NOMO-1 (cell line): ENCODE measurements at regions not wholly inside any gene's neighbourhood (a gene's known extent, or its start where the extent isn't known, plus 50 kb on each side); places are given as distances from the start of the nearest gene placed in this dataset.

Experiments
- DNase-seq, 2 experiments: peaks; one replicate each; lab custom pipeline; 2025; ENCODE audit not compliant: unreplicated experiment in 2 of 2; lab: John Stamatoyannopoulos, UW

GRCh38 chr4:185966997-185967775 lies 101.8 kb upstream of the TLR3 start:
- no peak for DNase-seq

GRCh38 chr4:185969657-185970056 lies 99.3 kb upstream of the TLR3 start:
- no peak for DNase-seq

GRCh38 chr4:185987961-185988627 lies 80.9 kb upstream of the TLR3 start:
- no peak for DNase-seq

GRCh38 chr4:185991770-185992169 lies 77.2 kb upstream of the TLR3 start:
- DNase-seq, result no peak

- no peak for DNase-seq
Measured at GRCh38 chr4:185992585-185992984, 76.4 kb upstream of the TLR3 start.

- no peak for DNase-seq
Measured at GRCh38 chr4:185993328-185993973, 75.5 kb upstream of the TLR3 start.

GRCh38 chr4:185994750-185995149 lies 74.2 kb upstream of the TLR3 start:
- no peak for DNase-seq

GRCh38 chr4:185995665-185996064 lies 73.3 kb upstream of the TLR3 start:
- no peak for DNase-seq

GRCh38 chr4:185997296-185997695 lies 71.7 kb upstream of the TLR3 start:
- no peak for DNase-seq

- DNase-seq, result no peak
Measured at GRCh38 chr4:185998791-185999190, 70.2 kb upstream of the TLR3 start.

GRCh38 chr4:185999207-185999606 lies 69.7 kb upstream of the TLR3 start:
- DNase-seq, result no peak

GRCh38 chr4:186002853-186003252 lies 66.1 kb upstream of the TLR3 start:
- DNase-seq, result no peak

GRCh38 chr4:186003746-186004145 lies 65.2 kb upstream of the TLR3 start:
- DNase-seq, result no peak

- DNase-seq, result no peak
Measured at GRCh38 chr4:186008057-186008456, 60.9 kb upstream of the TLR3 start.

- no peak for DNase-seq
Measured at GRCh38 chr4:186009976-186010375, 59.0 kb upstream of the TLR3 start.

GRCh38 chr4:186010821-186011220 lies 58.1 kb upstream of the TLR3 start:
- DNase-seq, result no peak

- DNase-seq, result no peak
Measured at GRCh38 chr4:186012071-186012470, 56.9 kb upstream of the TLR3 start.

GRCh38 chr4:186013419-186014186 lies 55.4 kb upstream of the TLR3 start:
- no peak for DNase-seq

- no peak for DNase-seq
Measured at GRCh38 chr4:186015212-186015817, 53.6 kb upstream of the TLR3 start.

GRCh38 chr4:186016796-186017195 lies 52.2 kb upstream of the TLR3 start:
- DNase-seq, result no peak

- no peak for DNase-seq
Measured at GRCh38 chr4:186017801-186018200, 51.2 kb upstream of the TLR3 start.
